HG02763 (cell line): ENCODE measurements at regions not wholly inside any gene's neighbourhood (a gene's known extent, or its start where the extent isn't known, plus 50 kb on each side); places are given as distances from the start of the nearest gene placed in this dataset.

Experiments used
- ATAC-seq: cut with Tn5 transposase; IDR thresholded peaks from one replicate; pipeline ENCODE4 v1.9.1; 2021; ENCODE audit warnings: mild to moderate bottlenecking, moderate library complexity; ENCODE audit not compliant: unreplicated experiment

- no peak for ATAC-seq
Observed at GRCh38 chr3:46091741-46092701, 64.7 kb upstream of the XCR1 start.

- no peak for ATAC-seq
Observed at GRCh38 chr3:46091046-46091445, 63.8 kb upstream of the XCR1 start.

GRCh38 chr3:46090161-46090591 is 62.9 kb upstream of the XCR1 start:
- no peak for ATAC-seq

- ATAC-seq: peak; percentile 50
Observed at GRCh38 chr3:46089237-46090011, 62.1 kb upstream of the XCR1 start.

- no peak for ATAC-seq
Observed at GRCh38 chr3:46087871-46088270, 60.6 kb upstream of the XCR1 start.

- ATAC-seq: no peak
Observed at GRCh38 chr3:46086986-46087385, 59.7 kb upstream of the XCR1 start.

- no peak for ATAC-seq
Observed at GRCh38 chr3:46086083-46086437, 58.8 kb upstream of the XCR1 start.

GRCh38 chr3:46085421-46086082 is 58.3 kb upstream of the XCR1 start:
- no peak for ATAC-seq

GRCh38 chr3:46083956-46084355 is 56.7 kb upstream of the XCR1 start:
- ATAC-seq: no peak

- no peak for ATAC-seq
Observed at GRCh38 chr3:46082849-46083248, 55.6 kb upstream of the XCR1 start.

- no peak for ATAC-seq
Observed at GRCh38 chr3:46082021-46082420, 54.7 kb upstream of the XCR1 start.

GRCh38 chr3:46080969-46081345 is 53.7 kb upstream of the XCR1 start:
- ATAC-seq: no peak

- no peak for ATAC-seq
Observed at GRCh38 chr3:46080124-46080968, 53.1 kb upstream of the XCR1 start.

- ATAC-seq: peak; percentile 63
Observed at GRCh38 chr3:46078712-46079400, 51.6 kb upstream of the XCR1 start.
